GM23338 (cell line): ENCODE measurements at regions not wholly inside any gene's neighbourhood (a gene's known extent, or its start where the extent isn't known, plus 50 kb on each side); places are given as distances from the start of the nearest gene placed in this dataset.

Experiments used
- ATAC-seq: fragments of 200-7000 bp; cut with Tn5 transposase; 3 replicates; pipeline ENCODE4 v1.9.1; 2020
- DNase-seq: peaks from one replicate; pipeline ENCODE4 v3.0.0-alpha.2; 2015; ENCODE audit warnings: low spot score
- H2AFZ ChIP-seq: fragments of 200-600 bp; sonication (generic); 2 replicates; pipeline ENCODE4 v1.8.0; 2016; ENCODE audit warnings: antibody characterized with exemption, mild to moderate bottlenecking, moderate library complexity
- H3F3A ChIP-seq: fragments of 200-600 bp; sonication (generic); replicated peaks from 2 replicates; pipeline ENCODE4 v1.8.0; 2017; ENCODE audit warnings: antibody characterized with exemption, mixed run types, low read depth
- H3K27ac ChIP-seq: fragments of 200-600 bp; sonication (generic); 2 replicates; pipeline ENCODE4 v1.6.1; 2016; ENCODE audit warnings: low read depth
- H3K27me3 ChIP-seq: fragments of 200-600 bp; sonication (generic); 2 replicates; pipeline ENCODE4 v1.8.0; 2016; ENCODE audit warnings: mild to moderate bottlenecking, mixed run types, moderate library complexity; ENCODE audit not compliant: insufficient read depth
- H3K36me3 ChIP-seq: fragments of 200-600 bp; sonication (generic); 2 replicates; pipeline ENCODE4 v1.8.0; 2016; ENCODE audit warnings: mild to moderate bottlenecking; ENCODE audit not compliant: insufficient read depth
- H3K4me1 ChIP-seq: fragments of 200-600 bp; sonication (generic); 2 replicates; pipeline ENCODE4 v1.8.0; 2016; ENCODE audit warnings: mild to moderate bottlenecking, moderate library complexity; ENCODE audit not compliant: insufficient read depth
- H3K4me2 ChIP-seq: fragments of 200-600 bp; sonication (generic); 2 replicates; pipeline ENCODE4 v1.7.1; 2017; ENCODE audit warnings: mixed run types
- H3K4me3 ChIP-seq: fragments of 200-600 bp; sonication (generic); 2 replicates; pipeline ENCODE4 v1.6.1; 2016; ENCODE audit warnings: mixed run types
- H3K79me2 ChIP-seq: fragments of 200-600 bp; sonication (generic); replicated peaks from 2 replicates; pipeline ENCODE4 v1.8.0; 2017; ENCODE audit warnings: mild to moderate bottlenecking; ENCODE audit not compliant: insufficient read depth
- H3K9me2 ChIP-seq: fragments of 200-600 bp; sonication (generic); 2 replicates; pipeline ENCODE4 v1.8.0; 2017; ENCODE audit not compliant: insufficient read depth
- H4K20me1 ChIP-seq: fragments of 200-600 bp; sonication (generic); replicated peaks from 2 replicates; pipeline ENCODE4 v1.8.0; 2017; ENCODE audit warnings: mild to moderate bottlenecking; ENCODE audit not compliant: insufficient read depth
- H3K27ac Mint-ChIP-seq: 2 replicates; pipeline ENCODE4 v1.8.0; 2020; ENCODE audit warnings: inconsistent platforms, mild to moderate bottlenecking, moderate library complexity, mixed read lengths
- H3K27me3 Mint-ChIP-seq: 3 replicates; pipeline ENCODE4 v1.8.0; 2022; ENCODE audit warnings: low read depth, mild to moderate bottlenecking, moderate library complexity, mixed read lengths, inconsistent platforms; ENCODE audit not compliant: insufficient read depth, poor library complexity
- H3K36me3 Mint-ChIP-seq: 3 replicates; pipeline ENCODE4 v1.8.0; 2021; ENCODE audit warnings: low read depth, mild to moderate bottlenecking, inconsistent platforms, moderate library complexity, mixed read lengths
- H3K4me1 Mint-ChIP-seq: 3 replicates; pipeline ENCODE4 v1.8.0; 2020; ENCODE audit warnings: mild to moderate bottlenecking, inconsistent platforms, mixed read lengths
- H3K4me3 Mint-ChIP-seq: 3 replicates; pipeline ENCODE4 v1.8.0; 2021; ENCODE audit warnings: moderate library complexity, mild to moderate bottlenecking, inconsistent platforms, mixed read lengths
- H3K9me3 Mint-ChIP-seq: 3 replicates; pipeline ENCODE4 v1.8.0; 2020; ENCODE audit warnings: moderate library complexity, mild to moderate bottlenecking, inconsistent platforms, mixed read lengths
- CREB1 ChIP-seq: fragments of 250-450 bp; sonication (Bioruptor Pico); IDR thresholded peaks from 2 replicates; pipeline ENCODE4 v1.5.0; 2020; ENCODE audit warnings: low read depth, mild to moderate bottlenecking, moderate library complexity
- CTCF ChIP-seq, 2 experiments: fragments of 200-600 bp in 1 of 2; sonication (generic) in 1 of 2; conservative IDR thresholded peaks; 2 replicates each; pipeline versions ENCODE4 v1.5.1 to v1.6.1; 2016 to 2017; ENCODE audit warnings: antibody characterized with exemption in 2 of 2, low read depth in 2 of 2, mild to moderate bottlenecking in 2 of 2, moderate library complexity in 1 of 2
- EZH2 ChIP-seq: fragments of 200-600 bp; sonication (generic); IDR thresholded peaks from one replicate; pipeline ENCODE4 v1.8.0; 2017; ENCODE audit warnings: antibody characterized with exemption, mild to moderate bottlenecking, low read depth; ENCODE audit not compliant: unreplicated experiment
- JUNB ChIP-seq: IDR thresholded peaks from one replicate; pipeline ENCODE4 v1.6.1; 2016; ENCODE audit warnings: antibody characterized with exemption; ENCODE audit not compliant: unreplicated experiment
- NANOG ChIP-seq: IDR thresholded peaks from 2 replicates; pipeline ENCODE4 v1.6.1; 2016; ENCODE audit warnings: antibody characterized with exemption, borderline replicate concordance
- POLR2AphosphoS5 ChIP-seq: IDR thresholded peaks from 2 replicates; pipeline ENCODE4 v1.6.1; 2016; ENCODE audit warnings: antibody characterized with exemption, low read depth
- REST ChIP-seq: IDR thresholded peaks from one replicate; pipeline ENCODE4 v1.6.1; 2018; ENCODE audit warnings: antibody characterized with exemption; ENCODE audit not compliant: unreplicated experiment
- ZNF114 ChIP-seq: fragments of 250-450 bp; sonication (Bioruptor Pico); IDR thresholded peaks from 2 replicates; pipeline ENCODE4 v1.5.0; 2020; ENCODE audit warnings: mild to moderate bottlenecking, moderate library complexity
- TF ChIP-seq, protein P1 (sequence below): IDR thresholded peaks from 2 replicates; pipeline ENCODE4 v1.6.1; 2016; ENCODE audit warnings: antibody characterized with exemption

GRCh38 chrX:39337451-39337850, 536.2 kb downstream of the MID1IP1 start:
- Histone ChIP-seq H3F3A (no peaks in the 10 kb centered on the region), H3K27ac (no peak overlapping the region), H4K20me1 (no peaks in the 10 kb centered on the region), H3K4me1 (no peaks in the 10 kb centered on the region), H3K4me3 (no peak overlapping the region), H3K79me2 (no peaks in the 10 kb centered on the region), H3K27me3 (no peaks in the 10 kb centered on the region), H3K36me3 (no peaks in the 10 kb centered on the region), H2AFZ (no peak overlapping the region), H3K4me2 (no peak overlapping the region), H3K9me2 (no peaks in the 10 kb centered on the region)
- TF ChIP-seq REST (no peak), CREB1 (CRISPR knock-in tag) (no peak)
- Mint-ChIP-seq H3K9me3 (no peaks in the 10 kb centered on the region), H3K27me3 (no peaks in the 10 kb centered on the region), H3K4me1 (no peaks in the 10 kb centered on the region), H3K36me3 (no peaks in the 10 kb centered on the region), H3K4me3 (no peak overlapping the region), H3K27ac (no peak overlapping the region)
- DNase-seq = no peak
- ATAC-seq = no peak

GRCh38 chrX:39338583-39338982, 537.3 kb downstream of the MID1IP1 start:
- Mint-ChIP-seq H3K4me1 (no peaks in the 10 kb centered on the region), H3K9me3 (no peaks in the 10 kb centered on the region), H3K36me3 (no peaks in the 10 kb centered on the region), H3K27me3 (no peaks in the 10 kb centered on the region), H3K4me3 (no peak overlapping the region), H3K27ac (no peak overlapping the region)
- no peaks in the 10 kb centered on the region for H4K20me1 ChIP-seq
- no peaks in the 10 kb centered on the region for H3F3A ChIP-seq
- no peaks in the 10 kb centered on the region for H3K36me3 ChIP-seq
- TF ChIP-seq CREB1 (CRISPR knock-in tag) (no peak), CTCF (conservative IDR thresholded peaks at IDR 0.05; ENCODE audit: low read depth in 2 of 2) (no peak)
- H3K4me2 ChIP-seq = no peak overlapping the region
- no peaks in the 10 kb centered on the region for H3K79me2 ChIP-seq
- no peak overlapping the region for H3K4me3 ChIP-seq
- DNase-seq = no peak
- no peak overlapping the region for H3K27ac ChIP-seq
- no peak overlapping the region for H2AFZ ChIP-seq
- no peaks in the 10 kb centered on the region for H3K27me3 ChIP-seq
- H3K4me1 ChIP-seq = no peaks in the 10 kb centered on the region
- H3K9me2 ChIP-seq = no peaks in the 10 kb centered on the region
- ATAC-seq = no peak

DNA sequence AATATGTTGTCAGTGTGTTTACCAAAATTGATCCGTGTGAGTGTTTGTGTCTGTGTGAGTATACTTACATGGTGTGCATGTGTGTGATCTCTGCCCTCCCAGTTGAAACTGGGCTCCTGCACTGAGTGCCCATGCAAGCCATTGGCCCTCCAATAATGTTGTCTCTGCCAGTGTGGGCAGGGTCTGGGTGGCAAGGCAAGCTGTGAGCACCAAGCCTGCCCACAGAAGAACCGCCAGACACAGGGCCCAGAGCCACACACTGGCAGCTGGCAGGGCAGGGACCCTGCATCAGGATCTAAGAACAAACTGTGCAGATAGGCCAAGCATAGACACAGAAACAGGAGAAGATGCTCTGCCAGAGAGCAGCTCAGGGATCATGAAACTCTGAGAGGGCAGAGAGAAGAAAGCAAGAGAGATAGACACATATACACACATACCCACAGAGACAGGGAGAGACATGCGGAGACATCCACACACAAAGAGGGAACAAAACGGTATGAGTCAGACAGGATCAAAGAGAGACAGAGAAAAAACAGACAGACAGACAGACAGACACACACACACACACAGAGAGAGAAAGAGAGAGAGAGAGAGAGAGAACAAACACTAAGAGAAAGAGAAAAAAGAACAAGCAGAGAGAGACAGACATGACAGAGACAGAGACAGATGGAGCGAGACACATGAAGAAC, 555.0 kb downstream of the MID1IP1 start:
- Histone ChIP-seq H4K20me1 (no peaks in the 10 kb centered on the region), H3K27ac (no peak overlapping the region), H3K36me3 (no peaks in the 10 kb centered on the region), H3K79me2 (no peaks in the 10 kb centered on the region), H2AFZ (no peak overlapping the region), H3F3A (no peaks in the 10 kb centered on the region), H3K4me1 (no peaks in the 10 kb centered on the region), H3K9me2 (no peaks in the 10 kb centered on the region), H3K27me3 (no peaks in the 10 kb centered on the region), H3K4me3 (no peak overlapping the region), H3K4me2 (no peak overlapping the region)
- no peak overlapping the region for H3K27ac Mint-ChIP-seq
- H3K9me3 Mint-ChIP-seq = no peaks in the 10 kb centered on the region
- no peaks in the 10 kb centered on the region for H3K36me3 Mint-ChIP-seq
- DNase-seq (no peak), ATAC-seq (no peak)
- H3K4me1 Mint-ChIP-seq = no peaks in the 10 kb centered on the region
- peaks cover 1% of the 10 kb centered on the region for H3K27me3 Mint-ChIP-seq
- no peak overlapping the region for H3K4me3 Mint-ChIP-seq
- TF ChIP-seq POLR2AphosphoS5 (no peak), NANOG (no peak), JUNB (no peak), REST (no peak), EZH2 (no peak), ZNF114 (no peak)
- TF ChIP-seq, protein P1, sequence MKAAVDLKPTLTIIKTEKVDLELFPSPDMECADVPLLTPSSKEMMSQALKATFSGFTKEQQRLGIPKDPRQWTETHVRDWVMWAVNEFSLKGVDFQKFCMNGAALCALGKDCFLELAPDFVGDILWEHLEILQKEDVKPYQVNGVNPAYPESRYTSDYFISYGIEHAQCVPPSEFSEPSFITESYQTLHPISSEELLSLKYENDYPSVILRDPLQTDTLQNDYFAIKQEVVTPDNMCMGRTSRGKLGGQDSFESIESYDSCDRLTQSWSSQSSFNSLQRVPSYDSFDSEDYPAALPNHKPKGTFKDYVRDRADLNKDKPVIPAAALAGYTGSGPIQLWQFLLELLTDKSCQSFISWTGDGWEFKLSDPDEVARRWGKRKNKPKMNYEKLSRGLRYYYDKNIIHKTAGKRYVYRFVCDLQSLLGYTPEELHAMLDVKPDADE = no peak
